ELR (cell line): ENCODE measurements at regions not wholly inside any gene's neighbourhood (a gene's known extent, or its start where the extent isn't known, plus 50 kb on each side); places are given as distances from the start of the nearest gene placed in this dataset.

Experiments used
- DNase-seq: peaks from one replicate; pipeline ENCODE4 v3.0.0-alpha.2; 2015; ENCODE audit warnings: low read depth

DNA sequence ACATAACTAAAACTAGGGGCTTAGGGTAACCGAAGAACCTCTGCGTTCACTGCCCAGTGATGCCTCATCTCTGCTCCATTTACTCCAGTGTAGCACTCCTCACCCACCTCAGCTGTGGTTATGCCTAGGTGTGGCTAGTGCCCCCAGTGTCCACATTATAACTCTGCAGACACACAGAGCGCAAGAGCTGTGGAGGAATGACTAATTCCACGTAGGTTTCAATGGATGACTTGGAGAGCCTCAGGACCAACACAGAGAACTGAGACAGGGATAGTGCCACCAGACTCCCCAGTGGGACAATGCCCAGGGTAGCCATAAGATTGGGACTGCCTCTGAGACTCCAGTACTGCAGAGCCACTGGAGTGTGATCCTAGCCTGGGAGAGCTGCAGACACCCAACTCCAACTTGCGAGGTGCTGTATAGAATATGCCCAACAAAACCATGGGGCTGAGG, 542.4 kb upstream of the DIPK2B start:
- DNase-seq, result peak; percentile 90

DNA sequence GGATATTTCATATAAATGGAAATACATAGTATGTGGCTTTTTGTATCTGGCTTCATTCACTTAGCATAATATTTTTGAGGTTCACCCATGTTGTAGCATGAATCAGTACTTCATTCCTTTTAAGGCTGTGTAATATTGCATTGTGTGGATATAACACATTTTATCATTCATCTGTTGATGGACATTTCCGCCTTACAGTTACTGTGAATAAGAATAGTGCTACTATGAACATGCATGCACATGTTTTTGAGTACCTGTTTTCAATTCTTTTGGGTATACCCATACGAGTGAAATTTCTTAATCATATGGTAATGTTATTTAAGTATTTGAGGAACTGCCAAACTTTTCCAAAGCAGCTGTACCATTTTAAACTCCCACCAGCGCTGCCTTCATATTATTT, 539.6 kb upstream of the DIPK2B start:
- no peak for DNase-seq

DNA sequence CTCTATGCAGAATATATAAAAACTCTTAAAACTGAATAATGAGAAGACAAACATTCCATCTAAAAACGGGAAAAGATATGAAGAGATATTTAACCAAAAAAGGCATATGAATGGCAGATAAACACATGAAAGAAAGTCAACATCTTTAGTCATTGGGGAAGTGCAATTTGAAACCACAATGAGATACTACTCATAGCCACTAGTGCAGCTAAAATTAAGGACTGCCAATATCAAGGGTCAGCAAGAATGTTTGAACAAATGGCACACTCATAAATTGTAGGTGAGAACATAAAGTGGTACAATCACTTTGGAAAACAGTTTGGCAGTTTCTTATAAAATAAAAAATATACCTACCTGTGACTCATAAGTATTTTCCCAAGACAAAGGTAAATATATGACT, 534.9 kb upstream of the DIPK2B start:
- peak; percentile 42 for DNase-seq

DNA sequence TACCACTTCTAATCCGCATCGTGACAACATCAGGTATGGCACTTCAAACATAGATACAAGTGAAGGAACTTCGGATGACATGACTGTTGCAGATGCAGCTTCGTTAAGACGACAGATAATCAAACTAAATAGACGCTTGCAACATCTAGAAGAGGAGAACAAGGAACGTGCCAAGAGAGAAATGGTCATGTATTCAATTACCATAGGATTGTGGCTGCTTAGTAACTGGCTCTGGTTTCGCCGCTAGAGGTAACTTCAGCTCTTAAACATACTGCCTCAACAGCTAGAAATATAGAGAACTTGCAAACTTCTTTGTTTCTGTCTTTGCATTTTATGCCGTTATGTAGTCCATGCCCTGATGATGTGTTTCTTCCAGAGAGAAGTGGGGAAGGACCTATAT, 530.8 kb upstream of the DIPK2B start:
- DNase-seq, result no peak

DNA sequence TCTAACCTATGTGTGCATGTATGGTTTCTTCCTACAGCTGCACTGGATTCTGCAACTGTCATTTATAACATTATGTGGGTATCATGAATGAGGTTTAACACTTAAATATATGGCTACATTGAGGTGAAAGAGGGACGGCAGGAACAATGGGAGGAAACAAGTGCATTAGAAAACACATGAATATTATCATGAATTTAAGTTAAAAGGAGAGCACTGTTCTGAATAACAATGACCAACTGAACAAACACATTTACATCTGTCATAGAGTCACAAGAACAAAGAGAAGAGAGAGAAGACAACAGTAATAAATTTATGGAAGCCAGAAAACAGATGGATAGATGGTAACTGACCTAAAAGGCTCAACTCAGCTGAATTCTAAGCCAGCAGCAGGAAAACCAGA, 527.1 kb upstream of the DIPK2B start:
- no peak for DNase-seq

DNA sequence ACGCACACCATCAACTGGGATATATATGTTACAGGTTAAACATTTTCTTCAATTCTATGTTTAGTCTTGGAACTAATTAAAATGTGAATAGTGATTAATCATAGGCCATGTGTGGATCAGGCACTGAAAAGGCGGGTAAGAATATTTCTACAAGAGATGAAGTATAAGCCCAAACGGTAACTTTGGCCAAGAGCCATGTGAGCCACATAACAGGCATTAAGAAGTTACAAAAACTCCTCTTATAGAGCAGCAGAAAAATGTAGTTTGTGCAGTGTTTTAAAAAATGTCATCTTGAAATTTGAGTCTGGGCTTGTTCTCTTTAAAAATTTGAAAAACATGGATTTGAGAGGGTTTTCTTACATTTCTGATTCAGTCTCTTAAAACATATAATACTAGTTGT, 521.8 kb upstream of the DIPK2B start:
- no peak for DNase-seq

DNA sequence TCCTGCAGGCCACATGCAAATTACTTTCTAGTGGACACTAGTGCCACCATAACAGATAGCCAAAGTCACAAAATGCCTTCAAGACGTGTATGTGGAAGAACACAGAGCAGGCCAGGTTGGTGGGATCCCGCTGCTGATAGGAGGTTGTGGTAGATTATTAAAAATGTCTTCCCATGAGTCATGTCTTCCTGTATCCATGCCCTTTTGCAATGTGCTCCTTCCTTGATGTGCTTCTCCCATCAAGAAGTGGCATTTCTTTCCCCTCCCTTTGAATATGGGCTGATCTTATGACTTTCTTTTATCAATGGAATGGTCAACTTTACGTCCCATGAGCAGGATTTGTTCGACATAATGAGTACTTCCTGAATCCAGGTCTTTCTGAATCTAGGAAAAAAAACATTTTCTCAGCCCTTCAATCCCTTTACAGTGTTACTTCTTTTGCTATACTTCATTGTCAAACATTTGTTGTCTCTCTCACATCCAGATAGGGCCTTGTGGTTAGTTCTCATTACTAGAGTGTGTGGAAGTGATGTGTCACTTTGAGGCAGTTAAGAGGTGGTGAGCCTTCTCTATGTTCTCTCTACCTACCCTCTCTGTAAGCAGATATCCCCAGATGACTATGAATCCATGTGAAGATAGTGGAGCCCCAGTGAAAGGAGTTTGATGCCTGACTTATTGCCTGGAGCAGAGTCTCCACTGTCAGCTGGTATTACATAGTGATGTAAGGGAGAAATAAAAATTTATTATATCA, 519.2 kb upstream of the DIPK2B start:
- DNase-seq, result peak; percentile 18

DNA sequence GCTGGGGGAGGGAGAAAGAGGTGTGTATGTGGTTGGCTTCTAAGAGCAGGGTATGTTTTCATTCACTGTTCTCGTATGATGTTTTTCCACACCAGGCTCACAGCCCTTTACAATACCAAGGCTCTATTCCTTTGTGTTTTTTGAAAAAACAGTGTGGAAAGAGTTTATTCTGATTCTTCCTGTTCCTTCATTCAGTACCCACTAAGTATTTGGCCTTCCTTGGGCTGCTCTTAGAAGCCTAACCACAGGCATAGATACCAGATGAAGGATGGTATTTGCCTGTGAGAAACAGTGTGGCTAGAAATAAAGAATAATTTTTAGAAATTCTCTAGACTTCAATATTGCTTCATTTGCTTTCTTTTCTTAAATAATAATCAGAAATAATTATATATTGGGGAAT, 518.0 kb upstream of the DIPK2B start:
- no peak for DNase-seq

DNA sequence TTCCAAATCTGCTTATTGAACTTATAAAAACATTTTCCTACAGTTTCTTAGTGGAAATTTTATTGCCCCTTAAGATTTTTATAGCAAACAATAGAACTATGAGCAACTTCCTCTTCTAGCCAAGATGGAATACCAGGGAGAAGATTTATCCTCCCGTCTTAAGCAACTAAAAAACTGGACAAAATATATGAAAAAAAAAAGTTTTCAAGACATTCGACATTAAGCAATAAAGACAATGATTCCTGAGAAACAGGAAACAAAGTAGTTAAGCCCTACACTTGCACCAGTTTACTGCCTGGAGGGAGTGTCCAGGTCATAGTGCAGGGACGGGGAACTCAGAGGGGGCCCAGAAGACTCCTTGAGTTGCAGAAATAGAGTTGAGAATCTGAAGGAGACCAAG, 516.1 kb upstream of the DIPK2B start:
- peak; percentile 17 for DNase-seq

DNA sequence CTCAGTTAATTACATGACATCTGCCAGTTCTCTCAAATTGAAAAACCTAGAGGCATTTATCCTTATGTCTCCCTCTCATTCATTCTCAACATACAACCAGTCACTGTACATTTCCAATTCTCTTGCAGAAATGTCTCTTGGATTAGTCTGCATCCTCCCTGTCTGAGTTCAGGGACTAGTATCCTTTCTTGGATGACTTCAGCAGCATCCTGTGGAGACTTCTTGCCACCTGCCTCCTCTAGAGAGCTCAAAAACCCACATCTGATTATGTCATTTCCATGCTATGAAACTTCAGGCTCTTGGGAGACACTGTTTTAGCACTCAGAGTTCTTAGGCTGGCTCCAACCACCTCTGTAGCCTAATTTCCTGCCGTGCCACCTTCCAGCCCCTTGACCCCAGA, 515.1 kb upstream of the DIPK2B start:
- peak; percentile 83 for DNase-seq

DNA sequence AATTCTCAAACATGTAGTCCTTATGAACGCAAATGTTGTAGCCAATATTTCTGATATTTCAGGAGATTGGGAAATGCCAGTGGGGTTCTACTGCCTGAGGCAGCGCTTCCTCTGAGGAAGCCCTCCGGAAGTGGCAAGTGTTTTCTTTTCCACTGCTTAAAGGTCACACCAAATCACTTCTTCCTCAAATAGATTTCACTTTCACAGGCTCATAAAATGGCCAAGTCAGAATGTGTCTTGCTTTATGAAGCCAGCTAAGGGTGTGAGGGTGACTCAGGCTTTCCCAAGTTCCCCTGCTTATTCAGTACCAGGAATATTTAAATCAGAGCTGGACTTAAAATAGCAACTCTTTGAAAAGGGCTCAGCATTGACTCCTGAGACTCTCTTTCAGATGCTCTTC, 514.2 kb upstream of the DIPK2B start:
- peak; percentile 82 for DNase-seq

DNA sequence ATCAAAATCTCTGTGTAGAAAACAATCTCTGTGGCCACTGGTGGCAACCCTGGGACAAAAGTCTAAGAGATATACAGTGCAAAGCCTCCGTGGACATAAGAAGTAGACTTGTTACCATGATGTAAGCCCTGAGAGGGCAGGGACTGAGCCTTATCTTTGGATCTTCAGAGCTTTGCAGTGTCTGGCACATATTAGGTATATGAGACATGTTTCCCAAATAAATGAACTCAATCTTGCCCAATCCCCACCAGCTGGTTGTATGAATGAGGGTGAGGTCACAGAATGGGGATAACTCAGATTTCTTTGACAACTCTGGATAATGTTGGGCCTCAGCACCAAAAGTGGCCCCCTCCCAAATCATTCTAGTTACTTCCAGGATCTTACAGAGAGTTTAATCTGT, 511.4 kb upstream of the DIPK2B start:
- peak; percentile 81 for DNase-seq

DNA sequence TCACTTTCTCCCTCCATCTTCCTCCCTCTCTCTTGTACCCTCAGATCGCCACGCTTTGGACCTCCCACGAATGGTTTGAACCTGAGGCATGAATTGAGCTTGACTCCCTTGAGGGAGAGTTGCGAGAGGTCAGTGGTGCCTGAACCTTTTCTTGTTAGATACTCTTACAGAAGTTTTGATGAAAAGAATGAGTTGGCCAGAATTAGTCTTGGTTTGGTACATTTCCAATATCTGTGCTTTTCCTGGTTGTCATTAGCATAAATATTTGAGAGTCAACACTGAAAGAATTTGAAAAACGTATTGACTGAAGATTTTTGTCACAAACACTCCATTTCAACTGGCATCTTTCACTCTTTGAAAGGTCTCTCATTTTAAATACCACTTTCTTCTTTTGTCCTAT, 510.6 kb upstream of the DIPK2B start:
- DNase-seq, result peak; percentile 79

DNA sequence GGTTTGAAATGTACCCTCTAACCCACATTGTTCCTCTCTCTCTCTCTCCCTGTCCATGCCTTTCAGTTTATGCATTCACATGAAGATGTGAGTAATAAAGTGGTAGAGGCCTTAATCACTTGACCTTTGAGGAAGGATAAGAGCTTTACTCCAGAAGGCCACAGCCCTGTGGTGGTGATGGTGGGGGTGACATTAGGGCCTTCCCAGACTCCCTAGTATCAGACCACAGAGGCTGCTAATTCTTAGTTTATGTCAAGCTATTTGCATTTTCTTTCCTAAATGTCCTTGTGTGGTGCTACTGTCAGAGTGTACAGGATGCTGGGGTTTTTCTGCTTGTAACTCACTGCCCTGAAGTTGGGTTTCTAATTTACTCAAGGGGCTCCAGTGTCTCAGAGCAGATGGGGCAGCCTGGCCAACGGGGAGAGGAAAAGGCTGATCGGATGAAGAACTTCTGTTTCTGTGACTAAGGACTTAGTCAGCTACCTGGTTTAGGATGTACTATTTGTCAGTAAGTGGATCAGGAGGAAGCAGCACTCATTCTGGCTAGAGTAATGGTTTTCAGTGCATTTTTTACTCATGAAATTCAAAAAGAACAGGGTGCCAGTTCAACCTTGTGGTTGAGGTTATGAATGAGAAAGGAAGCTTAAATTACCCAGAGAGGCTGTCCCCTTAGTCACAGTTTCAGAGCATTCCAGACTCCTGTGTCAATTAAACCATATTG, 509.6 kb upstream of the DIPK2B start:
- DNase-seq, result peak; percentile 96

DNA sequence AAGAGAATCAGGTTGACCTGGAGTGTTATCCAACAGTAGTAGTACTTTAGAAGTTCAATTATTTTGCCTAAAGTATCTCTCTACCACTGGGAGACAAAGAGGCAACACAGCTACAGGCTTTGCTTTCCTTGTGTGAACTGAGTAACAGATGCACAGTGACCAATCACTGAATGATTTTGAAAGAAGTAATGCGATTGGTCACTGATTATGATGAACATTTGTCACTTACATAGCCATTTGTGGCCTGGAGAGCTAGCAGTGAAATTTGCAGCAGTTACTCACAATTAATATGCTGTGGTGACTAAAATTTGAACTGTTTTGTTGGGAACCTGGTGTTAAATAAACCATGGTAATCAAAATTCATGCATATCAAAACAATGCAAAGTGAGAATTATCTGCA, 508.7 kb upstream of the DIPK2B start:
- peak; percentile 65 for DNase-seq

DNA sequence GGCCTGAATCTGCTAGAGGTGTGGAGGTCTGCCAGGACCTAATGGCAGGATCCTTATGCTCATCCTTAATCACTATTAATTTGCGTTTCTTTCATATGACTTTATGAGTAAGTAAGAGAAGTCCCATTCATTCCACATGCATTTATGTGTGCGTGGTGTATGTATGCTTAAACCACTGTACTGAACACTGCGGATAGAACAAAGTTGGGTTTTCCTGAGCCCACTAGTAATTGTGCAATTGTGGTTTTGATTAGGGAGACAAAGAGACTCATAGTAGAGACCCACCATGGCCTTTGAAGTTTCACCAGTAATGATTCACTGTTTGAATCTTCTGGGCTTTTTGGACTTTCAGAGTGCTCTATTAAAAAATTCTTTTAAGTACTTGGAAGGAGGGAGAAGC, 498.5 kb upstream of the DIPK2B start:
- DNase-seq, result peak; percentile 67

DNA sequence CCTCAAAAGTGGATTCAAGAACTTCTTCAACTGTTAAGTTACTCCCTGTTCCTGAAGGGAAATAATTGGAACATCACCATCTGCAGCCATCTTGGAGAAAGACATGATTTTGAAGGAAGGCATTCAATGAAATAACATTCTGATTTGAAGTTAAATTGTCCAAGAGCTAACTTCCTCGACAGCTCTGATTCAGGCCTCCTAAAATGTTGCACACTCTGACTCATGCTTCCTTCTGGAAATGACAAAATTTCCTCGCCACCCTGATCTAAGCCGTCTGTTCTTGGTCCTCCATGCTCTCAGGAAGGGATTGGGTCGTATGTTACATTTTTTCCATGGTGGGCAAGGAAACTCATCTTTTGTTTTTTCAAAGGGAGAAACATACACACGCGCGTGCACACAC, 496.9 kb upstream of the DIPK2B start:
- peak; percentile 91 for DNase-seq

DNA sequence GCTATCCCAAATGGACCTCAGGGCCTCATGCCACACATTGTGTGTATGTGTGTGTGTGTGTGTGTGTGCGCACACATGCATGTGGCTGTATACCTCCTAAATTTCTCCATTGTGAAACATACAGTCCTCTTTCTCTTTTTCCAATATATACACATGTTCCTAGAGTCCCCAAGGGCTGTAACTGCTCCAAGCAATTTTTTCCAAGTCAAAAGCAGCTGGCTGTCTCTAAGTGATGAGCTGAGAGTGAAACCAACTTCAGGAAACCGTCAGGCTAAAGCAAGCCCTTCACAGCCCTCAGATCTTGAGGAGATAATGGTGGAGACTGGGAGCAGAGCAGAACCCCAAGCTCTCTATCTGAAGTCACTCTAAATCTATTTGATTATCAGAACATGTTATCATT, 496.1 kb upstream of the DIPK2B start:
- no peak for DNase-seq

DNA sequence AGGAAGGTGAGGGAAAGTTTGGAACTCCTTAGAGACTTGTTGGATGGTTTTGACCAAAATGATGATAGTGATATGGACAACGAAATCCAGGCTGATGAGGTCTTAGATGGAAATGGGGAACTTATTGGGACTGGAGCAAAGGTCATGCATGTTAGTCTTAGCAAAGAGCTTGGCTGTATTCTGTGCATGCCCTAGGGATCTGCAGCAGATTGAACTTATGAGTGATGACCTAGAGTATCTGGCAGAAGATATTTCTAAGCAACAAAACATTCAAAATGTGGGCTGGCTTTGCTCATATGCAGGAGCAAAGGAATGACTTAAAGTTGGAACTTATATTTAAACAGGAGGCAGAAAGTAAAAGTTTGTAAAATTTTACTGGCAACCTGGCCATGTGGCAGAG, 489.3 kb upstream of the DIPK2B start:
- DNase-seq, result no peak

DNA sequence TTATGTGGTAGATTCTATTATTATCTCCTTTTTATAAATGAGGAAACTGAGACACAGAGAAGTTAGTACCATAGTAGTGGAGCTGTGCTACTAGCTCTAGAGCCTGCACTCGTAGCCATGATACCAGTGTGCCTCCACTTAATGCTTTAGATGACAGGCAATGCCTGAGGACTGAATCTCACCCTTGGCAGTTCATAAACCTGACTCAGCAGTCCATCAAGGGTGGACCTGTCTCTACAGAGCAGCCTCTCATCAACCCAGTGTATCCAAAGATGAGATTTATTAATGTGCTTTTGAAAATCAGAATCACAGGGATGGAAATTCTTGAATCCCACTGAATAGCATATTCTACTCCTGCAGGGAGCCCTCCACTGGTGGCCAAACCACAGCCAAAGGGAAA, 483.2 kb upstream of the DIPK2B start:
- no peak for DNase-seq

DNA sequence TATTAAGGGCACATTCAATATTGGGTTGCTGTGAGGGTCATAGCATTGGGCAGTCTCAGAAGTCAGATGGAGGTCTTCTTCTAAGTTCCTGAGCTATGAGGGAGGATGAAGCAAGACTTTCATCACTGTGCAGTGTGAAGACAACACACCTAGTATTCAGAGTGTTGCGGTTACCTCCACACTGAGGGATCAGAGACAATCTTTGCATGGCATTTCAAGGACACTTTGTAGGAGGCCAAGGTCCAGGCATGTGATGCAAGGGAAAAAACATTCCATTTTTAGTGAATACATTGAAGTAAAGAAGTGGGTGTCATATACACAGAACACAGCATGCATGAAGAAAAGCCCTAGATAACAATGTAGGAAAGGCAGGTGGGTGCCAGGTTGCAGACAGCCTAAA, 481.2 kb upstream of the DIPK2B start:
- no peak for DNase-seq

DNA sequence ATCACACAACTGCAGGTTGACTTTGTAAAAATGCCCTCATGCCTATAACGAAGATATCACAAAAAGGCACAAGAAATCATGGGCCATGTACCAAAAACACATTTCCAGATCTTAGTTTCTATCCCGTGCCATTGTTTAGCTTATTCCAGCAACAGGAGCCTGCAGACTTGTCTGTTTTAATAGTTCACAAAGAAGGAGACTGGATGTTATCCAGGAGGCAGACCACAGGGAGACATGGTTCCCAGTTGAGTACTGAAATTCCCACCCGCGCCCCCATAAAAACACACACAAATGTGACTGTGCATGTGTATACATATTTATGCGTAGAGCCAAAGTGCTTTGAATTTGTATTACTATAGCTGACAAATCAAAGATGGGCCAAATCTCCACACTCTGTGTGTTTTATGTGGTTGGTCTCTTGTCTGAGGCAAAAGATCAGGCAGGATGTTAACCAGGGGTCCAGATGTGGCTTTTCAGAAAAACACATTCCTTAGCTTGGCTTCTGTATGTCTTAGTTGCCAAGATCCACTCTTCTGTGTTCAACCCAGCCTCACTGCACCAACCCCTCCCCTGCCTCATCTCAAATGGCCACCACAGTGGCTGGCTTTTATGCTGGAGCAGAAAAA, 469.2 kb upstream of the DIPK2B start:
- DNase-seq, result no peak

DNA sequence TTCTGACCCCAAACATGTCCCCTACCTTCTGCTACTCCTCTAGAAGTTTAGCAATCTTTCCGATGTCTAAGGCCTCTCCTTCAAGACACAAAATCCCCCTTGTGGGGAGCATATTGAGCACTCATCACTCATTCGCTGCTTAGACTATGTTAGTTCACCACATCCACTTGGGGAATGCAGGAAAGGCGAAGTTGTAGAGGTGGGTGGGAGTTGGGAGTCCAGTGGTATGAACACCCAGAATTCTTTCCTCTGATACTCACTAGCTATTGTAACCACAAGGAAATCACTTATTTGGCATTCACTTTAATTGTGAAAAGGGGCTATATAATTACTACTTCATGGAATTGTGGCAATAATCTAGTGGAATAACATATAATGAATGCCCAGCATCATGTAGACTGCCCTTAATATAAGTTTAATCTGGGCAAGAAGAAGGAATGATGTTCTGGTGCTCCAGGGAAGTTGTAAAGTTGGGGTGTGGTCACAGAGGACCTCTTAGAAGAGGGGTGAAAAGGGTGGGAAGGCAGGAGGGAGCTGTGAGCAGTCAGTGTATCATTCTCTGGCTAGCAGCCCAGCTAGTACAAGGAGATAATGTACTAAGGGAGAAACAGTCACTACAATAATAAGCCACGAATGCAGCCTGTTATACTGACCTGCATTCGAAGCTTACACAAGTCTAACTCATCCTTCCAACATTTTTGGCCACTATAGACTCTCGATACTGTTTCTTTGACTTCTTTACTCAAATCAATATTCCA, 468.2 kb upstream of the DIPK2B start:
- DNase-seq, result peak; percentile 92
